ENCODE measurements at regions not wholly inside any gene's neighbourhood (a gene's known extent, or its start where the extent isn't known, plus 50 kb on each side); places are given as distances from the start of the nearest gene placed in this dataset.

DNA sequence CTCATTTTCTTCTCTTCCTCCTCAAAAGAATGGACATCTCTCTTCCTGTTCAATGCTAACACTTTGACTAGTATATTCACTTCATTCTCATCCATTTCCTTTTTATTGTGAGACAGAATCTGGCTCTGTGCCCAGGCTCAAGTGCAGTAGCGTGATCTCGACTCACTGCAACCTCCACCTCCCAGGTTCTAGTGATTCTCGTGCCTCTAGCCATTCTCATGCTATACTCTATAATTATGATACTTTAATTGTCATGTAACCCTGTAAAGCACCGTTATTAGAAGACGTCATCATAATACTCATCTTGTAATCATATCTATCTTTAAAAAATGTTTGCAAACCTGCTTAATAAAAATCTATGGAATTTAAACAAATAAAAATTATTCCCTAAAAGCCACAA, 107.0 kb downstream of the SHOX2 start:
- 59 to 65% (median 62%) methylated on average over 5 of the region's 5 CpGs for WGBS, 4 donors
- no peak for DNase-seq

GRCh38 chr3:157982359-157982758, 123.9 kb downstream of the SHOX2 start:
- intact Hi-C loops (cut with DNase I), result no loop called here
- Histone ChIP-seq H3K27ac (no peak overlapping the region), H3K4me3 (no peak overlapping the region), H3K4me1 (replicated peaks in 1 of 2) (no peaks in the 10 kb centered on the region), H3K27me3 (no peaks in the 10 kb centered on the region), H3K9me3 (replicated peaks in 1 of 3) (no peaks in the 10 kb centered on the region), H3K36me3 (replicated peaks in 1 of 2) (no peaks in the 10 kb centered on the region)
- no peak for DNase-seq
- no peak for TF ChIP-seq CTCF (IDR thresholded peaks at IDR 0.05)
- TF ChIP-seq POLR2A (IDR thresholded peaks at IDR 0.05), result no peak
- 52 to 82% (median 59%) methylated on average over 1 of the region's 1 CpG for WGBS, 4 donors

More for the DNA sequence above, 107.0 kb downstream of the SHOX2 start:
- TF ChIP-seq CTCF (IDR thresholded peaks at IDR 0.05) (no peak), POLR2A (IDR thresholded peaks at IDR 0.05) (no peak)
- Histone ChIP-seq H3K4me3 (no peak overlapping the region), H3K4me1 (replicated peaks in 1 of 2) (no peaks in the 10 kb centered on the region), H3K36me3 (replicated peaks in 1 of 2) (no peaks in the 10 kb centered on the region), H3K9me3 (replicated peaks in 1 of 3) (peaks cover 0 to 10% (median 0%) of the 10 kb centered on the region in 3 donors), H3K27me3 (no peaks in the 10 kb centered on the region), H3K27ac (no peak overlapping the region)
- intact Hi-C loops (cut with DNase I), result no loop called here

GRCh38 chr3:157981819-157982218, 124.4 kb downstream of the SHOX2 start:
- H3K9me3 ChIP-seq (replicated peaks in 1 of 3), result no peaks in the 10 kb centered on the region
- no peaks in the 10 kb centered on the region for H3K4me1 ChIP-seq (replicated peaks in 1 of 2)
- 43 to 53% (median 44%) methylated on average over 3 of the region's 3 CpGs for WGBS, 4 donors
- H3K27me3 ChIP-seq, result no peaks in the 10 kb centered on the region
- TF ChIP-seq POLR2A (IDR thresholded peaks at IDR 0.05) (no peak), CTCF (IDR thresholded peaks at IDR 0.05) (no peak)
- H3K27ac ChIP-seq, result no peak overlapping the region
- H3K4me3 ChIP-seq, result no peak overlapping the region
- DNase-seq, result no peak
- H3K36me3 ChIP-seq (replicated peaks in 1 of 2), result no peaks in the 10 kb centered on the region
- intact Hi-C loops (cut with DNase I), result no loop called here

GRCh38 chr3:157979022-157979421, 127.2 kb downstream of the SHOX2 start:
- intact Hi-C loops (cut with DNase I), result no loop called here
- DNase-seq, result no peak
- WGBS, 4 donors, result 91 to 97% (median 93%) methylated on average over 1 of the region's 1 CpG
- H3K36me3 ChIP-seq (replicated peaks in 1 of 2), result no peaks in the 10 kb centered on the region
- H3K4me1 ChIP-seq (replicated peaks in 1 of 2), result no peaks in the 10 kb centered on the region
- TF ChIP-seq CTCF (IDR thresholded peaks at IDR 0.05) (no peak), POLR2A (IDR thresholded peaks at IDR 0.05) (no peak)
- H3K27ac ChIP-seq, result no peak overlapping the region
- no peaks in the 10 kb centered on the region for H3K27me3 ChIP-seq
- no peaks in the 10 kb centered on the region for H3K9me3 ChIP-seq (replicated peaks in 1 of 3)
- no peak overlapping the region for H3K4me3 ChIP-seq
